CD4-positive, alpha-beta T cell treated with Interleukin-4 for 1 hour (primary cell): ENCODE measurements at regions not wholly inside any gene's neighbourhood (a gene's known extent, or its start where the extent isn't known, plus 50 kb on each side); places are given as distances from the start of the nearest gene placed in this dataset.

ENCODE experiments used
- DNase-seq, 2 donors: peaks; one replicate each; pipeline ENCODE4 v3.0.0-alpha.2; 2020 to 2022

- DNase-seq = no peak
These were observed 392.8 kb downstream of the TRIB2 start for GRCh38 chr2:13109516-13109915.

- DNase-seq = no peak
These were observed 394.1 kb downstream of the TRIB2 start for GRCh38 chr2:13110825-13111224.

- DNase-seq = no peak
These were observed 396.3 kb downstream of the TRIB2 start for GRCh38 chr2:13113002-13113401.

GRCh38 chr2:13114391-13114790 is 397.7 kb downstream of the TRIB2 start:
- DNase-seq = no peak

GRCh38 chr2:13115643-13116042 is 398.9 kb downstream of the TRIB2 start:
- DNase-seq = no peak

- DNase-seq = no peak
These were observed 404.4 kb downstream of the TRIB2 start for GRCh38 chr2:13121096-13121495.

GRCh38 chr2:13128139-13128538 is 411.4 kb downstream of the TRIB2 start:
- DNase-seq = no peak

GRCh38 chr2:13135369-13135768 is 418.6 kb downstream of the TRIB2 start:
- no peak for DNase-seq

- DNase-seq = no peak
These were observed 419.1 kb downstream of the TRIB2 start for GRCh38 chr2:13135856-13136255.

- no peak for DNase-seq
These were observed 420.9 kb downstream of the TRIB2 start for GRCh38 chr2:13137679-13138078.

GRCh38 chr2:13141315-13141714 is 424.6 kb downstream of the TRIB2 start:
- no peak for DNase-seq

- no peak for DNase-seq
These were observed 426.7 kb downstream of the TRIB2 start for GRCh38 chr2:13143451-13143850.

GRCh38 chr2:13156916-13157315 is 440.2 kb downstream of the TRIB2 start:
- no peak for DNase-seq

- DNase-seq = no peak
These were observed 441.7 kb downstream of the TRIB2 start for GRCh38 chr2:13158466-13158865.

- DNase-seq = no peak
These were observed 464.0 kb downstream of the TRIB2 start for GRCh38 chr2:13180729-13181128.

- no peak for DNase-seq
These were observed 476.3 kb downstream of the TRIB2 start for GRCh38 chr2:13193075-13193474.

- no peak for DNase-seq
These were observed 477.2 kb downstream of the TRIB2 start for GRCh38 chr2:13193900-13194299.

GRCh38 chr2:13195270-13195669 is 478.5 kb downstream of the TRIB2 start:
- DNase-seq = no peak

- no peak for DNase-seq
These were observed 480.5 kb downstream of the TRIB2 start for GRCh38 chr2:13197248-13197647.

GRCh38 chr2:13201924-13202323 is 485.2 kb downstream of the TRIB2 start:
- no peak for DNase-seq

GRCh38 chr2:13212115-13212514 is 495.4 kb downstream of the TRIB2 start:
- DNase-seq = no peak

GRCh38 chr2:13218205-13218604 is 501.5 kb downstream of the TRIB2 start:
- DNase-seq = no peak

- DNase-seq = no peak
These were observed 510.8 kb downstream of the TRIB2 start for GRCh38 chr2:13227578-13227977.

- DNase-seq = no peak
These were observed 513.5 kb downstream of the TRIB2 start for GRCh38 chr2:13230221-13230620.

GRCh38 chr2:13240061-13240460 is 523.3 kb downstream of the TRIB2 start:
- DNase-seq = no peak
